Omental fat pad (tissue), 3 donors: ENCODE measurements at regions not wholly inside any gene's neighbourhood (a gene's known extent, or its start where the extent isn't known, plus 50 kb on each side); places are given as distances from the start of the nearest gene placed in this dataset.

ENCODE experiments used
- ATAC-seq: fragments of 150-250 bp; one replicate; pipeline ENCODE4 v1.9.1; 2016; ENCODE audit warnings: mild to moderate bottlenecking, moderate library complexity; ENCODE audit not compliant: low FRiP score
- DNase-seq: peaks from one replicate; pipeline ENCODE4 v3.0.0-alpha.2; 2019; ENCODE audit warnings: low spot score
- TF ChIP-seq, protein P1 (sequence below), 3 donors: fragments of 450-650 bp; IDR thresholded peaks; one replicate each; pipeline ENCODE4 v1.5.1; 2016 to 2017; ENCODE audit warnings: antibody characterized with exemption in 3 of 3, mild to moderate bottlenecking in 3 of 3, moderate library complexity in 2 of 3

- ATAC-seq: no peak
- no peak for DNase-seq
- TF ChIP-seq, protein P1, sequence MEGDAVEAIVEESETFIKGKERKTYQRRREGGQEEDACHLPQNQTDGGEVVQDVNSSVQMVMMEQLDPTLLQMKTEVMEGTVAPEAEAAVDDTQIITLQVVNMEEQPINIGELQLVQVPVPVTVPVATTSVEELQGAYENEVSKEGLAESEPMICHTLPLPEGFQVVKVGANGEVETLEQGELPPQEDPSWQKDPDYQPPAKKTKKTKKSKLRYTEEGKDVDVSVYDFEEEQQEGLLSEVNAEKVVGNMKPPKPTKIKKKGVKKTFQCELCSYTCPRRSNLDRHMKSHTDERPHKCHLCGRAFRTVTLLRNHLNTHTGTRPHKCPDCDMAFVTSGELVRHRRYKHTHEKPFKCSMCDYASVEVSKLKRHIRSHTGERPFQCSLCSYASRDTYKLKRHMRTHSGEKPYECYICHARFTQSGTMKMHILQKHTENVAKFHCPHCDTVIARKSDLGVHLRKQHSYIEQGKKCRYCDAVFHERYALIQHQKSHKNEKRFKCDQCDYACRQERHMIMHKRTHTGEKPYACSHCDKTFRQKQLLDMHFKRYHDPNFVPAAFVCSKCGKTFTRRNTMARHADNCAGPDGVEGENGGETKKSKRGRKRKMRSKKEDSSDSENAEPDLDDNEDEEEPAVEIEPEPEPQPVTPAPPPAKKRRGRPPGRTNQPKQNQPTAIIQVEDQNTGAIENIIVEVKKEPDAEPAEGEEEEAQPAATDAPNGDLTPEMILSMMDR (IDR thresholded peaks at IDR 0.05): no peak
Measured at GRCh38 chr12:112559784-112560183, 141.0 kb downstream of the PTPN11 start.

GRCh38 chr12:112564160-112564784, 145.5 kb downstream of the PTPN11 start:
- no peak for DNase-seq
- TF ChIP-seq, protein P1 (IDR thresholded peaks at IDR 0.05): no peak
- no peak for ATAC-seq

- no peak for DNase-seq
- TF ChIP-seq, protein P1 (IDR thresholded peaks at IDR 0.05): no peak
- no peak for ATAC-seq
Measured at GRCh38 chr12:112568641-112569040, 149.9 kb downstream of the PTPN11 start.

DNA sequence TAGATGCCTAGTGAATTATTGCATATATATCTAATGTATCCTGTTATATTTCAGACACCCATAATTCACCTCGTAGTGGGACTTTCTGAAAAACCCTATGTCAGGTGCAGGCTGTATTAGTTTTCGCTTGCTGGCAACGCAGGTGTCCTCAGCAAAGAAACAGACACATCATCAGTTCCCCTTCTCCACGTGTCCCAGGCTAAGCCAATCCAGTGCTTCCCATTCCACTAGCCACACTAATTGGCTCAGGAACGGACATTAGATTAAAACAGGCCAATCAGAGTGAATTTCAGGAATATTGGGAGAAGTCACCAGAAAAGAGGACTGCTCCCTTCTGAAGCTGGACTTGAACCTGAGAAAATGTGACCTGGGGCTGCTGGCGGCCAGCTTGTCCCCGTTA, 151.3 kb downstream of the PTPN11 start:
- no peak for ATAC-seq
- no peak for DNase-seq
- TF ChIP-seq, protein P1 (IDR thresholded peaks at IDR 0.05): no peak

DNA sequence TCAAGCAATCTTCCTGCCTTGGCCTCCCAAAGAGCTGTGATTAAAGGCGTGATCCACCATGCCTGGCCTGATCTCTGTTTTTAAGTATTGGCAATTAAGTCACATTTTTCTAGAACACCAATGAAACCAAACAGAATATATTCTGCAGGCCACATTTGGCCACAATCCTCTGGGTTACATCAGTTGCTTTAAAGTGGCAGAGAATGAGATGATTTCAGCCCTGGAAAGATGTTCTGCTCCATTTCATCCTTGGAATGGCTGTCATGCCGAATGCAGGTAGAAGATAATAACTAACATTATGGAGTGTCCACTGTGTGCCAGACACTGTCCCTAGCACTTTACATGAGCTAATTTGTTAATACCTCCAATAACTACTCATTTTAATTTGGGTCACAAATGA, 154.4 kb downstream of the PTPN11 start:
- TF ChIP-seq, protein P1 (IDR thresholded peaks at IDR 0.05): no peak
- ATAC-seq: no peak
- no peak for DNase-seq

DNA sequence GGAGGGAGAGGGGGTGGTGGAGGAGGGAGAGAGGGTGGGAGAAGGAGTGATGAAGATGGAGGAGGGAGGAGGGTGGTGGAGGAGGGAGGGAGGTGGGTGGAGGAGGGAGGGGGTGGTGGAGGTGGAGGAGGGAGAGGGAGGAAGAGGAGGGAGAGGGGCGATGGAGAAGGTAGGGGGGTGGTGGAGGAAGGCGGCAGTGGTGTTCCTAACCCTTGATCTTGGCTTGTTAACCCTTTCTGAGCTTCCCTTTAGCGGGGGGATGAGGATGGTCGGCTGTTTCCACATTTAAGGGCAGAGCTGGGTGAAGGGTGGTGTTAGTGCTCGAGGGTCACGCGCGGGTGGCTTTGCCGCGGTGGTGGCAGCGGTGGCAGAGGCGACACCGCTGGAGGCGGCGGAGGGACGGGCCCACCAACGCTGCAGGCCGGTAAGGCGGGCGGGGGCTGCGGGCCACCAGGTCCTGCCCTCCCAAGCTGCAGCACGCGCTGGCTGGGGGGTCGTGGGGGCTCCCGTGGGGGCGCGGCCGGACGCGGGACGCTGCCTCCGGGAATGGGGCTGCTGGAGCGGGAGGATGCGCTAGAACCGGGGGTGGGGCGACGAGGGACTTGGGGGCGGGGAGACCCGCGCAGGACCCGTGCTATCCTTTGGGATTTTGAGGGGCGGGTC, 156.3 kb downstream of the PTPN11 start:
- no peak for DNase-seq
- no peak for ATAC-seq
- TF ChIP-seq, protein P1 (IDR thresholded peaks at IDR 0.05): no peak

DNA sequence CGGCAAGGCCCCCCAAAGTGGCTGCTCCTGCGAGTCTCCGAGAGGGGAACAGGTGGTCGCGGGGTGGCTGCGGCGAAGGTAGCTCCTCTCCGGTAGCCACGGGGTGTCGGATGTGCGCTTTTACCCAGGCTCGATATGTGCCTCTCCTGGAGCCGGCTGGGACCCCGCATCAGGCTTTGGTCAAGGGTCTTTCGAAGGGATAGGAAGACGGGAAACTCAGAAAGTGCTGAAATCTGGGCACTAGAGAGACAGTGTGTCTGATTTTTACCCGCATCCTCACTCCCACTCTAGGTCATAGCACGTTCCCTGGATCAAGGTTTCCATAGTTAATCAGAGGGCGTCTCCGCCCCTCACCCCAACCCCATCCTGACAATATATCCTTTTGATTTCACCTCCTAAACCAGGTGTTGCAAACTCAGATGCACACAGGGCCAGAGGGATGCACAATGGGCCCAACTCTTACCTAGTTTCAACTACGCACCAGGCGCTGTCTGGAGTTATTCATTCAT, 156.9 kb downstream of the PTPN11 start:
- no peak for DNase-seq
- no peak for ATAC-seq
- TF ChIP-seq, protein P1 (IDR thresholded peaks at IDR 0.05): no peak
